GM12892 (cell line): ENCODE measurements at regions not wholly inside any gene's neighbourhood (a gene's known extent, or its start where the extent isn't known, plus 50 kb on each side); places are given as distances from the start of the nearest gene placed in this dataset.

ENCODE experiments used
- POLR2A ChIP-seq: IDR thresholded peaks from 2 replicates; pipeline ENCODE4 v1.6.1; 2011; ENCODE audit warnings: low read depth, low read length, control low read depth
- POLR2AphosphoS5 ChIP-seq: IDR thresholded peaks from 2 replicates; pipeline ENCODE4 v1.6.1; 2011; ENCODE audit warnings: low read depth, low read length, control low read depth

DNA sequence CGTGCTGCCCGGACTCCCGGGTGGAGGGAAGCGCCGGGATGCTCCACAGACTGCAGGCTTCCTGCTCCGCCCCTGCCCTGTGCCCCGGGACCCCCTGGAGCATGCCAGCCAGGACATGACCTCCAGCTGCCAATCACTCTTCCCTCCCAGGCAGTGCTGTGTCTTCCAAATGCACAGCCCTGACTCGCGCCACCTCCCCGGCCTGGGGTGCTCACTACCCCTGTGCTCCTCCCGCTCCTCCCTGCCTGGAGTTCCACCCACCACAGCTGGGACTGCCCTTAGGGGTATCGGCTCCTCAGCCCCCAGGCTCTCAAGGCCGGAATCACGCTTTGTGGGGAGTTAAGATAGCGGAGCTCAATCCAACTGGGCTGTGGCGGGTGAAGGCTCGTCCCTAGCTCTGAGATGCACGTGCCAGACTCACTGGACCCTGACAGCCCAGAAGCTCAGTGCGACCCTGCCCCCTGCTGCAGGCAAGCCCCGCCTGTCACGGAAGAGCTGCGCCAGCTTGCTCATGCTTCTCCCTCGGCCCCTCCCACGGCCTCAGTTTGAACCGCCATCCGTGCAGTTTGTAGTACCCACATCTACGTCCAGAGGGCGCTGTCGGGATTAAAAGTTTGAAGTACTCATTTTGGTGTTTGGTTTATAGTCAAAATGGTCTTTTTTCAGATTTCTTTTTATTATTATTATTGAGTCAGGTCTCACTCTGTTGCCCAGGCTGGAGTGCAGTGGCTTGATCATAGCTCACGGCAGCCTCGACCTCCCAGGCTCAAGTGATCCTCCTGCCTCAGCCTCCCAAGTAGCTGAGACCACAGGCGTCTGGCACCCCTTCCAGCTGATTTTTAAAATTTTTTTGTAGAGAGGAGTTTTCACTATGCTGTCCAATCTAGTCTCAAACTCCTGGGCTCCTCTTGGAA lies 142.5 kb upstream of the TCERG1L start:
- TF ChIP-seq POLR2A (no peak), POLR2AphosphoS5 (no peak)
